Uterus (tissue), 2 donors: ENCODE measurements at regions not wholly inside any gene's neighbourhood (a gene's known extent, or its start where the extent isn't known, plus 50 kb on each side); places are given as distances from the start of the nearest gene placed in this dataset.

ENCODE experiments used
- CTCF ChIP-seq, 4 experiments: fragments of 200-600 bp in 2 of 4; fragments of 450-650 bp in 2 of 4; sonication (generic) in 2 of 4; IDR thresholded peaks; one replicate each; pipeline ENCODE4 v1.5.1; 2016 to 2019; ENCODE audit warnings: antibody characterized with exemption in 4 of 4, mild to moderate bottlenecking in 2 of 4, moderate library complexity in 1 of 4
- POLR2A ChIP-seq, 2 donors: fragments of 450-650 bp; IDR thresholded peaks; one replicate each; pipeline ENCODE4 v1.6.1; 2016; ENCODE audit warnings: antibody characterized with exemption in 2 of 2, mild to moderate bottlenecking in 1 of 2, moderate library complexity in 1 of 2

- TF ChIP-seq POLR2A (IDR thresholded peaks at IDR 0.05) (no peak), CTCF (IDR thresholded peaks at IDR 0.05) (no peak)
Observed at GRCh38 chr5:68793993-68794392, 299.8 kb upstream of the SLC30A5 start.
